ENCODE measurements at regions not wholly inside any gene's neighbourhood (a gene's known extent, or its start where the extent isn't known, plus 50 kb on each side); places are given as distances from the start of the nearest gene placed in this dataset.
A peak's percentile ranks its signal among the peaks of the same experiment; 100 is the strongest.

DNA sequence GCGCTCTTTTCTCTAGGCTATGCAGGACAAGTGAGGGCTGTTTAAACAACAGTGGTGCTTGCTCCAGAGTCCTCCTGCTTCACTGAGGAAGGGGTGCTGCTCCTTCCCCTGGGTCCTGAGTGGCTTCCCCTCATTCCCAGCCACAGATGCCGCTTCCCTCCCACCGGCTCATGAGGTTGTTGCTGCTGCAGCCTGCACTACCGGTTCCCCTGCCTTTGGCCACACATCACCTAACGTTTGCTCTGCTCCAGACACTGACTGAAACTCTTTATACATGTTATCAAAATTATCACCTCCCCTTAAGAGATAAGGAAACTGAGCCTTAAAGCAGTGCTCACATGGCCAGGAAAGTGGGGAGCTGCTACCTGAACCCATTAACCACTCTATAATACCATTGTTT, 130.8 kb upstream of the LGALSL start:
- H4K91ac ChIP-seq (replicated peaks; ENCODE audit: insufficient read length, low read length) = peak overlapping the region; percentile 29
- H3K4me1 ChIP-seq (replicated peaks in 1 of 4; ENCODE audit: control insufficient read depth in 3 of 4, insufficient read depth in 4 of 4, low read length in 3 of 4) = peaks cover 2 to 8% (median 6%) of the 10 kb centered on the region in 4 experiments; a peak in 4 of 7 replicates
- H2BK120ac ChIP-seq (replicated peaks; ENCODE audit: low read depth, low read length) = no peak overlapping the region
- no peak overlapping the region for H3K9ac ChIP-seq (replicated peaks in 1 of 4; ENCODE audit: extremely low read depth in 1 of 4, low read depth in 3 of 4, low read length in 3 of 4)
- H3K23ac ChIP-seq (ENCODE audit: insufficient read length) = no peak overlapping the region
- no peak overlapping the region for H2AFZ ChIP-seq (ENCODE audit: low read length)
- 0 out of 2 replicates have a peak, but pooled peaks cover 3% of the 10 kb centered on the region for H3K79me1 ChIP-seq (ENCODE audit: low read depth, low read length)
- no peak overlapping the region for H3K4me3 ChIP-seq (ENCODE audit: extremely low read depth in 1 of 4, insufficient read depth in 2 of 4, low read depth in 3 of 4, low read length in 4 of 4)
- H3K79me2 ChIP-seq (ENCODE audit: control insufficient read depth in 1 of 2, insufficient read depth in 2 of 2, low read length in 2 of 2) = no peaks in the 10 kb centered on the region
- no peaks in the 10 kb centered on the region for H3K36me3 ChIP-seq (ENCODE audit: control insufficient read depth in 2 of 4, insufficient read depth in 4 of 4, low read length in 3 of 4)
- ChIA-PET CTCF (ENCODE audit: partially characterized antibody) (interaction anchor here (0.5 to 1.5 kb wide), 3 partner anchors 8 to 229 kb away, joined by 3 to 7 read pairs (median 3); no protein-coding TSS in a partner anchor), POLR2A (ENCODE audit: partially characterized antibody) (interaction anchor here (0.9 to 1.2 kb wide), 4 partner anchors 11 to 206 kb away, joined by 3 read pairs; no protein-coding TSS in a partner anchor)
- no peak overlapping the region for H3K4ac ChIP-seq (replicated peaks; ENCODE audit: insufficient read length, low read depth, low read length)
- peaks cover 0 to 3% of the 10 kb centered on the region in 2 experiments; a peak in 1 of 4 replicates for H3K9me3 ChIP-seq (ENCODE audit: insufficient read depth in 2 of 2, low read depth in 1 of 2, low read length in 1 of 2)
- H4K8ac ChIP-seq (ENCODE audit: extremely low read depth, insufficient read depth, low read length) = no peak overlapping the region
- H3K18ac ChIP-seq (ENCODE audit: extremely low read depth, low read length) = no peak overlapping the region
- no peaks in the 10 kb centered on the region for H4K20me1 ChIP-seq (replicated peaks in 1 of 2; ENCODE audit: control insufficient read depth in 1 of 2, insufficient read depth in 2 of 2, low read length in 2 of 2)
- peak overlapping the region; percentile 85; the same call in 1 of the 2 replicates for H2BK12ac ChIP-seq (ENCODE audit: low read depth, low read length)
- no peak overlapping the region for H4K5ac ChIP-seq (ENCODE audit: insufficient read length, low read depth, low read length)
- H3K4me2 ChIP-seq (ENCODE audit: insufficient read depth in 1 of 2, low read depth in 2 of 2, low read length in 2 of 2) = no peak overlapping the region
- no peak overlapping the region for H2BK20ac ChIP-seq (ENCODE audit: low read length)
- H2AK5ac ChIP-seq (ENCODE audit: low read depth, low read length) = no peak overlapping the region
- WGBS, 2 experiments (ENCODE audit: extremely low coverage in 1 of 2, insufficient coverage in 1 of 2, insufficient read length in 1 of 2, insufficient replicate concordance in 2 of 2, low coverage in 1 of 2, low lambda C conversion rate in 2 of 2, missing lambda C conversion rate in 1 of 2) = 77% methylated on average over 5 of the region's 5 CpGs; no CpG with 5 or more reads in 1 of the 2 experiments
- H3K27me3 ChIP-seq (replicated peaks in 1 of 4; ENCODE audit: control insufficient read depth in 3 of 4, extremely low read depth in 1 of 4, insufficient read depth in 3 of 4, low read length in 3 of 4) = peaks cover 0 to 3% (median 0%) of the 10 kb centered on the region in 4 experiments; a peak in 1 of 7 replicates
- DNase-seq (ENCODE audit: low read depth in 1 of 2, low spot score in 2 of 2) (peak in 1 of 2 experiments; percentile 24), FAIRE-seq (no peak)
- H3K27ac ChIP-seq (ENCODE audit: low read depth, low read length) = no peak overlapping the region
- TF ChIP-seq SP4 (IDR thresholded peaks at IDR 0.05; ENCODE audit: low read length) (no peak), RFX5 (IDR thresholded peaks at IDR 0.05; ENCODE audit: borderline replicate concordance, low read depth, low read length) (no peak), RBBP5 (IDR thresholded peaks at IDR 0.05; ENCODE audit: borderline replicate concordance, low read depth, low read length) (no peak), TAF1 (IDR thresholded peaks at IDR 0.05; ENCODE audit: low read depth, low read length) (no peak), CBX8 (IDR thresholded peaks at IDR 0.05; ENCODE audit: borderline replicate concordance, low read depth, low read length) (no peak)
- TF ChIP-seq, protein P1, sequence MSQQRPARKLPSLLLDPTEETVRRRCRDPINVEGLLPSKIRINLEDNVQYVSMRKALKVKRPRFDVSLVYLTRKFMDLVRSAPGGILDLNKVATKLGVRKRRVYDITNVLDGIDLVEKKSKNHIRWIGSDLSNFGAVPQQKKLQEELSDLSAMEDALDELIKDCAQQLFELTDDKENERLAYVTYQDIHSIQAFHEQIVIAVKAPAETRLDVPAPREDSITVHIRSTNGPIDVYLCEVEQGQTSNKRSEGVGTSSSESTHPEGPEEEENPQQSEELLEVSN (IDR thresholded peaks at IDR 0.05) = no peak
- no peak overlapping the region for H3K14ac ChIP-seq (ENCODE audit: insufficient read length)
- H2BK15ac ChIP-seq (ENCODE audit: low read length) = 0 out of 2 replicates have a peak overlapping the region, but pooled peaks have one; percentile 67
- no peak overlapping the region for H3K56ac ChIP-seq (replicated peaks; ENCODE audit: insufficient read length, low read depth, low read length)
- H3K23me2 ChIP-seq (ENCODE audit: low read depth, low read length) = no peaks in the 10 kb centered on the region; the same call in 1 of the 2 replicates
- H2BK5ac ChIP-seq (ENCODE audit: low read depth, low read length) = no peak overlapping the region

Data from H1 (cell line).